ENCODE measurements at regions not wholly inside any gene's neighbourhood (a gene's known extent, or its start where the extent isn't known, plus 50 kb on each side); places are given as distances from the start of the nearest gene placed in this dataset.

- Histone ChIP-seq H3K9me3 (ENCODE audit: low read length) (no peaks in the 10 kb centered on the region), H3K27ac (ENCODE audit: low read depth, low read length, poor library complexity, severe bottlenecking) (no peak overlapping the region), H3K4me2 (ENCODE audit: low read length) (no peak overlapping the region), H3K9me2 (ENCODE audit: low read depth, low read length) (no peaks in the 10 kb centered on the region), H3K9ac (ENCODE audit: low read length) (no peak overlapping the region), H3K36me3 (ENCODE audit: insufficient read depth, low read length) (no peaks in the 10 kb centered on the region), H4K20me1 (ENCODE audit: insufficient read depth, low read length) (no peaks in the 10 kb centered on the region), H3K4me1 (ENCODE audit: insufficient read depth, low read length, severe bottlenecking) (no peaks in the 10 kb centered on the region), H3K79me2 (ENCODE audit: insufficient read depth, low read length) (no peaks in the 10 kb centered on the region), H2AFZ (ENCODE audit: low read length) (no peak overlapping the region), H3K4me3 (ENCODE audit: low read depth, low read length, poor library complexity, severe bottlenecking) (no peak overlapping the region), H3F3A (ENCODE audit: insufficient read depth, low read length) (no peaks in the 10 kb centered on the region), H3K27me3 (ENCODE audit: insufficient read depth, low read length) (no peaks in the 10 kb centered on the region)
- TF ChIP-seq EZH2 (IDR thresholded peaks at IDR 0.05; ENCODE audit: borderline replicate concordance, low read length): no peak
- no peak for TF ChIP-seq CTCF (IDR thresholded peaks at IDR 0.05; ENCODE audit: low read length)
Measured at GRCh38 chr2:126534478-126534877, 121.5 kb upstream of the GYPC start.

- Histone ChIP-seq H3K4me2 (ENCODE audit: low read length) (no peak overlapping the region), H3K9me3 (ENCODE audit: low read length) (no peaks in the 10 kb centered on the region), H2AFZ (ENCODE audit: low read length) (no peak overlapping the region), H3K79me2 (ENCODE audit: insufficient read depth, low read length) (no peaks in the 10 kb centered on the region), H3K27ac (ENCODE audit: low read depth, low read length, poor library complexity, severe bottlenecking) (no peak overlapping the region), H3K27me3 (ENCODE audit: insufficient read depth, low read length) (no peaks in the 10 kb centered on the region), H3K9ac (ENCODE audit: low read length) (no peak overlapping the region), H3F3A (ENCODE audit: insufficient read depth, low read length) (no peaks in the 10 kb centered on the region), H3K9me2 (ENCODE audit: low read depth, low read length) (no peaks in the 10 kb centered on the region), H3K4me1 (ENCODE audit: insufficient read depth, low read length, severe bottlenecking) (no peaks in the 10 kb centered on the region), H4K20me1 (ENCODE audit: insufficient read depth, low read length) (no peaks in the 10 kb centered on the region), H3K36me3 (ENCODE audit: insufficient read depth, low read length) (no peaks in the 10 kb centered on the region), H3K4me3 (ENCODE audit: low read depth, low read length, poor library complexity, severe bottlenecking) (no peak overlapping the region)
- TF ChIP-seq EZH2 (IDR thresholded peaks at IDR 0.05; ENCODE audit: borderline replicate concordance, low read length): no peak
Measured at GRCh38 chr2:126535408-126535807, 120.5 kb upstream of the GYPC start.

DNA sequence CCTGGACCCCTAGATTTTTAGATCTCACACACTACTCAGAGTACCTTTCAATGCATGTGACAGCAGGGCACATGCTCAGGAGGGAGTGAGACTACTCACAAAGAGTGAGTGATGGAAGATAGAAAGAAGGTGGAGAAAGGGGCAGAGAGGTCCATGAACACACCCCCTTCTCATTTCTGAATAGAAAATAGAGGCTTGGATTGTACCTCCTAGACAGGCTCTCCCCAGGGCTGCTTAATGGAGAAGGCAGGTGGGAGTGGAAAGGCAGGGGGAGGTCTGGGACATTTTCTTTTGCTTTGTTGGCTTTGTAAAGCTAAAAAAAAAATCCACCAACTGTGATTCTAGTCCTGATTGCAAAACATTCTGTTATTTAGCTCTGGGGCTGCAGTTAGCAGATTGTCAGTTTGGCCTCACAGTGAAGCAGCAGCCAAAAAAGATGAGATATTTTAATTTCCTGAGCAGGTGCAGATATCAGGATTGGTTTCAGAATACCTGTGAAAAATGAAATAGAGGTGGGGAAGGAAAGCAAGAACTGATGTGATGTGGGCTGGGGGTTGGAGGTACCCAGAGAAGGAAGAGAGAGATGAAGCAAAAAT lies 119.3 kb upstream of the GYPC start:
- H3K79me2 ChIP-seq (ENCODE audit: insufficient read depth, low read length): no peaks in the 10 kb centered on the region
- H3K27me3 ChIP-seq (ENCODE audit: insufficient read depth, low read length): no peaks in the 10 kb centered on the region
- no peaks in the 10 kb centered on the region for H3K9me2 ChIP-seq (ENCODE audit: low read depth, low read length)
- no peaks in the 10 kb centered on the region for H4K20me1 ChIP-seq (ENCODE audit: insufficient read depth, low read length)
- no peaks in the 10 kb centered on the region for H3F3A ChIP-seq (ENCODE audit: insufficient read depth, low read length)
- H3K4me3 ChIP-seq (ENCODE audit: low read depth, low read length, poor library complexity, severe bottlenecking): no peak overlapping the region
- TF ChIP-seq EZH2 (IDR thresholded peaks at IDR 0.05; ENCODE audit: borderline replicate concordance, low read length) (no peak), CTCF (IDR thresholded peaks at IDR 0.05; ENCODE audit: low read length) (no peak)
- no peak overlapping the region for H3K9ac ChIP-seq (ENCODE audit: low read length)
- no peak overlapping the region for H3K4me2 ChIP-seq (ENCODE audit: low read length)
- no peaks in the 10 kb centered on the region for H3K9me3 ChIP-seq (ENCODE audit: low read length)
- H3K36me3 ChIP-seq (ENCODE audit: insufficient read depth, low read length): no peaks in the 10 kb centered on the region
- H3K4me1 ChIP-seq (ENCODE audit: insufficient read depth, low read length, severe bottlenecking): no peaks in the 10 kb centered on the region
- H3K27ac ChIP-seq (ENCODE audit: low read depth, low read length, poor library complexity, severe bottlenecking): no peak overlapping the region
- H2AFZ ChIP-seq (ENCODE audit: low read length): no peak overlapping the region

- Histone ChIP-seq H3K4me2 (ENCODE audit: low read length) (no peak overlapping the region), H3K79me2 (ENCODE audit: insufficient read depth, low read length) (no peaks in the 10 kb centered on the region), H2AFZ (ENCODE audit: low read length) (no peak overlapping the region), H3K27ac (ENCODE audit: low read depth, low read length, poor library complexity, severe bottlenecking) (no peak overlapping the region), H3K4me3 (ENCODE audit: low read depth, low read length, poor library complexity, severe bottlenecking) (no peak overlapping the region), H4K20me1 (ENCODE audit: insufficient read depth, low read length) (no peaks in the 10 kb centered on the region), H3F3A (ENCODE audit: insufficient read depth, low read length) (no peaks in the 10 kb centered on the region), H3K9me3 (ENCODE audit: low read length) (peaks cover 2% of the 10 kb centered on the region; the same call in 1 of the 2 replicates), H3K9me2 (ENCODE audit: low read depth, low read length) (no peaks in the 10 kb centered on the region), H3K36me3 (ENCODE audit: insufficient read depth, low read length) (no peaks in the 10 kb centered on the region), H3K27me3 (ENCODE audit: insufficient read depth, low read length) (no peaks in the 10 kb centered on the region), H3K4me1 (ENCODE audit: insufficient read depth, low read length, severe bottlenecking) (no peaks in the 10 kb centered on the region), H3K9ac (ENCODE audit: low read length) (no peak overlapping the region)
- no peak for TF ChIP-seq CTCF (IDR thresholded peaks at IDR 0.05; ENCODE audit: low read length)
- no peak for TF ChIP-seq EZH2 (IDR thresholded peaks at IDR 0.05; ENCODE audit: borderline replicate concordance, low read length)
Measured at GRCh38 chr2:126539101-126539500, 116.9 kb upstream of the GYPC start.
